H9 (cell line): ENCODE measurements at regions not wholly inside any gene's neighbourhood (a gene's known extent, or its start where the extent isn't known, plus 50 kb on each side); places are given as distances from the start of the nearest gene placed in this dataset.

Experiments used
- DNase-seq: peaks from one replicate; pipeline ENCODE4 v3.0.0-alpha.2; 2017
- H2AFZ ChIP-seq: one replicate; pipeline ENCODE4 v1.6.1; 2013; ENCODE audit warnings: mild to moderate bottlenecking, low read length, control low read depth, moderate library complexity
- H2AK5ac ChIP-seq: 2 replicates; pipeline ENCODE4 v1.6.1; 2013; ENCODE audit warnings: low read length, control low read depth, mixed read lengths; ENCODE audit not compliant: insufficient read length
- H2BK120ac ChIP-seq: one replicate; pipeline ENCODE4 v1.6.1; 2013; ENCODE audit warnings: low read depth, mild to moderate bottlenecking, low read length, control low read depth, inconsistent platforms; ENCODE audit not compliant: poor library complexity, severe bottlenecking
- H2BK12ac ChIP-seq: 2 replicates; pipeline ENCODE4 v1.6.1; 2013; ENCODE audit warnings: low read length, control low read depth, mixed read lengths, low read depth; ENCODE audit not compliant: insufficient read length
- H2BK15ac ChIP-seq: 2 replicates; pipeline ENCODE4 v1.6.1; 2013; ENCODE audit warnings: low read depth, low read length, control low read depth
- H2BK20ac ChIP-seq: one replicate; pipeline ENCODE4 v1.6.1; 2013; ENCODE audit warnings: low read depth, mild to moderate bottlenecking, low read length, control low read depth, inconsistent platforms; ENCODE audit not compliant: poor library complexity, severe bottlenecking
- H2BK5ac ChIP-seq: 2 replicates; pipeline ENCODE4 v1.6.1; 2013; ENCODE audit warnings: low read length, control low read depth, mixed read lengths; ENCODE audit not compliant: insufficient read length
- H3K14ac ChIP-seq: 2 replicates; pipeline ENCODE4 v1.6.1; 2013; ENCODE audit warnings: low read length, control low read depth; ENCODE audit not compliant: insufficient read depth
- H3K18ac ChIP-seq: 2 replicates; pipeline ENCODE4 v1.6.1; 2013; ENCODE audit warnings: low read depth, mild to moderate bottlenecking, mixed read lengths, low read length, control low read depth; ENCODE audit not compliant: insufficient read length
- H3K23ac ChIP-seq: 2 replicates; pipeline ENCODE4 v1.6.1; 2013; ENCODE audit warnings: low read length, control low read depth, mixed read lengths, low read depth; ENCODE audit not compliant: insufficient read length
- H3K23me2 ChIP-seq: 2 replicates; pipeline ENCODE4 v1.6.1; 2013; ENCODE audit warnings: low read depth, mild to moderate bottlenecking, mixed read lengths, low read length, control low read depth; ENCODE audit not compliant: insufficient read length, poor library complexity, severe bottlenecking
- H3K27ac ChIP-seq: 2 replicates; pipeline ENCODE4 v1.5.1; 2013; ENCODE audit warnings: low read length, control low read depth, mixed read lengths, low read depth; ENCODE audit not compliant: insufficient read length
- H3K27me3 ChIP-seq: 2 replicates; pipeline ENCODE4 v1.6.1; 2013; ENCODE audit warnings: low read length, control low read depth, inconsistent platforms; ENCODE audit not compliant: insufficient read depth
- H3K4ac ChIP-seq: 2 replicates; pipeline ENCODE4 v1.6.1; 2013; ENCODE audit warnings: low read depth, mild to moderate bottlenecking, control low read depth, inconsistent platforms, low read length, moderate library complexity
- H3K4me1 ChIP-seq: 2 replicates; pipeline ENCODE4 v1.6.1; 2013; ENCODE audit warnings: low read length, control low read depth, inconsistent platforms; ENCODE audit not compliant: insufficient read depth
- H3K4me2 ChIP-seq: 2 replicates; pipeline ENCODE4 v1.6.1; 2013; ENCODE audit warnings: low read length, control low read depth, mixed read lengths; ENCODE audit not compliant: insufficient read length, insufficient read depth
- H3K56ac ChIP-seq: 2 replicates; pipeline ENCODE4 v1.6.1; 2013; ENCODE audit warnings: low read depth, mild to moderate bottlenecking, mixed read lengths, low read length, control low read depth; ENCODE audit not compliant: insufficient read length
- H3K79me1 ChIP-seq: 2 replicates; pipeline ENCODE4 v1.6.1; 2013; ENCODE audit warnings: low read depth, mild to moderate bottlenecking, moderate library complexity, low read length, control low read depth, inconsistent platforms; ENCODE audit not compliant: insufficient read depth, poor library complexity, severe bottlenecking
- H3K79me2 ChIP-seq: 2 replicates; pipeline ENCODE4 v1.6.1; 2013; ENCODE audit warnings: low read length, control low read depth, inconsistent platforms; ENCODE audit not compliant: insufficient read depth
- H3K9ac ChIP-seq: 2 replicates; pipeline ENCODE4 v1.6.1; 2013; ENCODE audit warnings: low read length, control low read depth, mixed read lengths; ENCODE audit not compliant: insufficient read length; ENCODE audit errors: extremely low read depth
- H3K9me3 ChIP-seq: one replicate; pipeline ENCODE4 v1.6.1; 2013; ENCODE audit warnings: low read depth, low read length, inconsistent platforms; ENCODE audit not compliant: control insufficient read depth
- H3T11ph ChIP-seq: one replicate; pipeline ENCODE4 v1.6.1; 2013; ENCODE audit warnings: mild to moderate bottlenecking, low read length, control low read depth, inconsistent platforms
- H4K20me1 ChIP-seq: one replicate; pipeline ENCODE4 v1.6.1; 2013; ENCODE audit not compliant: control insufficient read depth, insufficient read length, insufficient read depth
- H4K5ac ChIP-seq: 2 replicates; pipeline ENCODE4 v1.6.1; 2013; ENCODE audit warnings: low read depth, mild to moderate bottlenecking, mixed read lengths, low read length, control low read depth; ENCODE audit not compliant: insufficient read length
- H4K8ac ChIP-seq: replicated peaks from 2 replicates; pipeline ENCODE4 v1.6.1; 2013; ENCODE audit warnings: low read length, control low read depth, mixed read lengths, low read depth; ENCODE audit not compliant: insufficient read length
- H4K91ac ChIP-seq: 2 replicates; pipeline ENCODE4 v1.6.1; 2013; ENCODE audit warnings: low read depth, mild to moderate bottlenecking, moderate library complexity, mixed read lengths, low read length, control low read depth; ENCODE audit not compliant: insufficient read length
- H3K27ac Mint-ChIP-seq, 3 experiments: 2 replicates in 2 of 3; 3 replicates in 1 of 3; pipeline ENCODE4 v1.8.0; 2020 to 2021; ENCODE audit warnings: mixed read lengths in 3 of 3, mild to moderate bottlenecking in 1 of 3, moderate library complexity in 1 of 3
- H3K27me3 Mint-ChIP-seq: 2 replicates; pipeline ENCODE4 v1.8.0; 2021; ENCODE audit warnings: low read depth, mild to moderate bottlenecking, moderate library complexity, mixed read lengths
- H3K36me3 Mint-ChIP-seq, 3 experiments: 2 replicates in 2 of 3; 3 replicates in 1 of 3; pipeline ENCODE4 v1.8.0; 2020 to 2021; ENCODE audit warnings: low read depth in 3 of 3, mixed read lengths in 3 of 3; ENCODE audit not compliant: insufficient read depth in 1 of 3
- H3K4me1 Mint-ChIP-seq, 2 experiments: 2 replicates each; pipeline ENCODE4 v1.8.0; 2020; ENCODE audit warnings: mixed read lengths in 2 of 2
- H3K4me3 Mint-ChIP-seq, 2 experiments: 2 replicates in 1 of 2; 3 replicates in 1 of 2; pipeline ENCODE4 v1.8.0; 2020 to 2021; ENCODE audit warnings: mild to moderate bottlenecking in 2 of 2, mixed read lengths in 2 of 2, moderate library complexity in 1 of 2
- H3K9me3 Mint-ChIP-seq, 2 experiments: 2 replicates in 1 of 2; 3 replicates in 1 of 2; pipeline ENCODE4 v1.8.0; 2020; ENCODE audit warnings: mild to moderate bottlenecking in 2 of 2, mixed read lengths in 2 of 2, moderate library complexity in 1 of 2
- WGBS: extraction: QIAGEN DNeasy Blood & Tissue Kit; methylation state at CpG from one replicate; pipeline ENCODE4 v1.1.7; 2013; ENCODE audit warnings: missing lambda C conversion rate, low lambda C conversion rate, mixed read lengths; ENCODE audit not compliant: insufficient read length; ENCODE audit errors: extremely low coverage; 5-methylcytosine and 5-hydroxymethylcytosine counted together
- TF ChIP-seq, protein P1 (sequence below): fragments of 200-600 bp; sonication (generic); conservative IDR thresholded peaks from 3 replicates; pipeline ENCODE4 v1.8.0; 2021; ENCODE audit warnings: antibody characterized with exemption, mild to moderate bottlenecking

DNA sequence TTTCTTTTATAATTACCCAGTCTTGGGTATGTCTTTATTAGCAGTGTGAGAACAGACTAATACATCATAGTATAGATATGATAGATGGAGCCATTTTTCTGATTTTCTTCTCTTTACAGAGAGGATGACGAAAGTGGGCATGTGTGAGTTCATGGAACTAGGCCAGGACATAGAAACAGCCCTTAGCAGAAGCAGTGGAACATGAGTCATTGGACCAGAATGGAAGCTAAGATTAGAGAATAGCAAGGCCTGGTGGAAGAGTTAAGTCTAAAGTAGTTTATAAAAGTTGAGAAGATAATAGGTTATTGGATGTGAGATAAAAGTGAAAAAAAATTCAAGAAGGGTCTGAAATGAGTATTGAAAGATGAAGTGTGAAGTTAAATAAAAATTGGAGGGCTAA, 97.0 kb upstream of the MPPED2 start:
- Histone ChIP-seq H3K4me1 (no peaks in the 10 kb centered on the region), H2AFZ (no peak overlapping the region), H3K4me2 (no peak overlapping the region), H3K9me3 (no peaks in the 10 kb centered on the region), H3T11ph (no peak overlapping the region), H3K56ac (no peak overlapping the region), H4K91ac (no peak overlapping the region), H3K9ac (no peak overlapping the region), H2BK5ac (no peak overlapping the region), H2BK20ac (no peak overlapping the region), H4K5ac (no peak overlapping the region), H3K23ac (no peak overlapping the region), H4K8ac (no peak overlapping the region), H3K27ac (no peak overlapping the region), H3K79me1 (no peaks in the 10 kb centered on the region), H2BK12ac (no peak overlapping the region), H2AK5ac (no peak overlapping the region), H3K18ac (no peak overlapping the region), H3K14ac (no peak overlapping the region), H4K20me1 (no peaks in the 10 kb centered on the region), H3K4ac (no peak overlapping the region), H3K27me3 (no peaks in the 10 kb centered on the region), H3K79me2 (no peaks in the 10 kb centered on the region), H2BK15ac (no peak overlapping the region), H3K23me2 (no peaks in the 10 kb centered on the region), H2BK120ac (no peak overlapping the region)
- Mint-ChIP-seq H3K27ac (no peak overlapping the region), H3K9me3 (peaks cover 0 to 4% of the 10 kb centered on the region in 2 experiments; a peak in 3 of 5 replicates), H3K4me1 (no peaks in the 10 kb centered on the region), H3K27me3 (no peaks in the 10 kb centered on the region), H3K4me3 (no peak overlapping the region), H3K36me3 (no peaks in the 10 kb centered on the region; a peak in 2 of 7 replicates)
- DNase-seq, result no peak
- WGBS, result no CpG with 5 or more reads among the region's 1 CpG
- TF ChIP-seq, protein P1, sequence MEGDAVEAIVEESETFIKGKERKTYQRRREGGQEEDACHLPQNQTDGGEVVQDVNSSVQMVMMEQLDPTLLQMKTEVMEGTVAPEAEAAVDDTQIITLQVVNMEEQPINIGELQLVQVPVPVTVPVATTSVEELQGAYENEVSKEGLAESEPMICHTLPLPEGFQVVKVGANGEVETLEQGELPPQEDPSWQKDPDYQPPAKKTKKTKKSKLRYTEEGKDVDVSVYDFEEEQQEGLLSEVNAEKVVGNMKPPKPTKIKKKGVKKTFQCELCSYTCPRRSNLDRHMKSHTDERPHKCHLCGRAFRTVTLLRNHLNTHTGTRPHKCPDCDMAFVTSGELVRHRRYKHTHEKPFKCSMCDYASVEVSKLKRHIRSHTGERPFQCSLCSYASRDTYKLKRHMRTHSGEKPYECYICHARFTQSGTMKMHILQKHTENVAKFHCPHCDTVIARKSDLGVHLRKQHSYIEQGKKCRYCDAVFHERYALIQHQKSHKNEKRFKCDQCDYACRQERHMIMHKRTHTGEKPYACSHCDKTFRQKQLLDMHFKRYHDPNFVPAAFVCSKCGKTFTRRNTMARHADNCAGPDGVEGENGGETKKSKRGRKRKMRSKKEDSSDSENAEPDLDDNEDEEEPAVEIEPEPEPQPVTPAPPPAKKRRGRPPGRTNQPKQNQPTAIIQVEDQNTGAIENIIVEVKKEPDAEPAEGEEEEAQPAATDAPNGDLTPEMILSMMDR, result no peak
